Chondrocyte (in vitro differentiated cells): ENCODE measurements at regions not wholly inside any gene's neighbourhood (a gene's known extent, or its start where the extent isn't known, plus 50 kb on each side); places are given as distances from the start of the nearest gene placed in this dataset.
A peak's percentile ranks its signal among the peaks of the same experiment; 100 is the strongest.

Source experiments
- DNase-seq: peaks from one replicate; pipeline ENCODE4 v3.0.0; 2021; ENCODE audit warnings: mixed read lengths, low spot score
- H3K27ac Mint-ChIP-seq: one replicate; pipeline ENCODE4 v1.8.0; 2021; ENCODE audit warnings: mild to moderate bottlenecking, moderate library complexity, mixed read lengths; ENCODE audit not compliant: unreplicated experiment
- H3K27me3 Mint-ChIP-seq: 2 replicates; pipeline ENCODE4 v1.8.0; 2021; ENCODE audit warnings: low read depth, mixed read lengths
- H3K36me3 Mint-ChIP-seq: 2 replicates; pipeline ENCODE4 v1.8.0; 2021; ENCODE audit warnings: low read depth, mixed read lengths
- H3K4me1 Mint-ChIP-seq: 2 replicates; pipeline ENCODE4 v1.8.0; 2021; ENCODE audit warnings: low read depth, mild to moderate bottlenecking, mixed read lengths
- H3K4me3 Mint-ChIP-seq: one replicate; pipeline ENCODE4 v1.8.0; 2021; ENCODE audit warnings: mild to moderate bottlenecking, moderate library complexity, mixed read lengths; ENCODE audit not compliant: unreplicated experiment
- H3K9me3 Mint-ChIP-seq: 2 replicates; pipeline ENCODE4 v1.8.0; 2021; ENCODE audit warnings: low read depth, mixed read lengths
- CTCF ChIP-seq: fragments of 200-600 bp; sonication (generic); IDR thresholded peaks from 2 replicates; pipeline ENCODE4 v1.5.0; 2021; ENCODE audit warnings: antibody characterized with exemption, mild to moderate bottlenecking, moderate library complexity

GRCh38 chr7:155201325-155202087 is 96.2 kb upstream of the INSIG1 start:
- Mint-ChIP-seq H3K4me1 (peaks cover 20% of the 10 kb centered on the region), H3K4me3 (no peak overlapping the region), H3K27me3 (no peaks in the 10 kb centered on the region), H3K36me3 (no peaks in the 10 kb centered on the region), H3K9me3 (peaks cover 4% of the 10 kb centered on the region), H3K27ac (no peak overlapping the region)
- DNase-seq = no peak
- no peak for TF ChIP-seq CTCF

GRCh38 chr7:155202106-155202871 is 95.4 kb upstream of the INSIG1 start:
- no peak for DNase-seq
- no peaks in the 10 kb centered on the region for H3K27me3 Mint-ChIP-seq
- peaks cover 1% of the 10 kb centered on the region for H3K9me3 Mint-ChIP-seq
- H3K36me3 Mint-ChIP-seq = no peaks in the 10 kb centered on the region
- no peak for TF ChIP-seq CTCF
- no peak overlapping the region for H3K4me3 Mint-ChIP-seq
- H3K27ac Mint-ChIP-seq = no peak overlapping the region
- peaks cover 24% of the 10 kb centered on the region for H3K4me1 Mint-ChIP-seq

- TF ChIP-seq CTCF = no peak
- H3K9me3 Mint-ChIP-seq = no peaks in the 10 kb centered on the region
These were observed 94.4 kb upstream of the INSIG1 start for GRCh38 chr7:155203059-155203881.

GRCh38 chr7:155203882-155204691 is 93.6 kb upstream of the INSIG1 start:
- no peak for TF ChIP-seq CTCF
- DNase-seq = peak; percentile 81
- Mint-ChIP-seq H3K4me1 (peaks cover 27% of the 10 kb centered on the region), H3K36me3 (no peaks in the 10 kb centered on the region), H3K27ac (no peak overlapping the region), H3K9me3 (no peaks in the 10 kb centered on the region), H3K27me3 (no peaks in the 10 kb centered on the region), H3K4me3 (no peak overlapping the region)

More at GRCh38 chr7:155203059-155203881, 94.4 kb upstream of the INSIG1 start:
- H3K27me3 Mint-ChIP-seq = no peaks in the 10 kb centered on the region
- H3K27ac Mint-ChIP-seq = no peak overlapping the region
- no peaks in the 10 kb centered on the region for H3K36me3 Mint-ChIP-seq
- H3K4me1 Mint-ChIP-seq = peaks cover 26% of the 10 kb centered on the region
- H3K4me3 Mint-ChIP-seq = no peak overlapping the region
- DNase-seq = no peak
